GM21717 (cell line): ENCODE measurements at regions not wholly inside any gene's neighbourhood (a gene's known extent, or its start where the extent isn't known, plus 50 kb on each side); places are given as distances from the start of the nearest gene placed in this dataset.

Experiments used
- ATAC-seq: cut with Tn5 transposase; IDR thresholded peaks from one replicate; pipeline ENCODE4 v1.9.1; 2021; ENCODE audit warnings: mild to moderate bottlenecking, moderate library complexity; ENCODE audit not compliant: unreplicated experiment

GRCh38 chr13:74004109-74004508 is 130.1 kb downstream of the KLF12 start:
- ATAC-seq: no peak

- no peak for ATAC-seq
Observed at GRCh38 chr13:74003374-74003773, 130.8 kb downstream of the KLF12 start.

GRCh38 chr13:74000876-74001275 is 133.3 kb downstream of the KLF12 start:
- ATAC-seq: no peak

GRCh38 chr13:73998631-73999030 is 135.6 kb downstream of the KLF12 start:
- peak; percentile 75 for ATAC-seq

- no peak for ATAC-seq
Observed at GRCh38 chr13:73997964-73998363, 136.2 kb downstream of the KLF12 start.

GRCh38 chr13:73996569-73996968 is 137.6 kb downstream of the KLF12 start:
- ATAC-seq: no peak

- ATAC-seq: no peak
Observed at GRCh38 chr13:73995736-73996135, 138.5 kb downstream of the KLF12 start.

GRCh38 chr13:73993661-73994060 is 140.5 kb downstream of the KLF12 start:
- no peak for ATAC-seq

- ATAC-seq: no peak
Observed at GRCh38 chr13:73991884-73992283, 142.3 kb downstream of the KLF12 start.

- ATAC-seq: no peak
Observed at GRCh38 chr13:73991384-73991783, 142.8 kb downstream of the KLF12 start.

GRCh38 chr13:73989244-73989843 is 144.9 kb downstream of the KLF12 start:
- no peak for ATAC-seq

GRCh38 chr13:73988461-73988860 is 145.7 kb downstream of the KLF12 start:
- no peak for ATAC-seq

GRCh38 chr13:73987618-73988017 is 146.6 kb downstream of the KLF12 start:
- no peak for ATAC-seq

GRCh38 chr13:73985783-73986182 is 148.4 kb downstream of the KLF12 start:
- ATAC-seq: no peak

GRCh38 chr13:73984949-73985691 is 149.1 kb downstream of the KLF12 start:
- ATAC-seq: no peak

GRCh38 chr13:73984201-73984600 is 150.0 kb downstream of the KLF12 start:
- no peak for ATAC-seq

- no peak for ATAC-seq
Observed at GRCh38 chr13:73983109-73983508, 151.1 kb downstream of the KLF12 start.

- no peak for ATAC-seq
Observed at GRCh38 chr13:73981595-73981994, 152.6 kb downstream of the KLF12 start.

- ATAC-seq: no peak
Observed at GRCh38 chr13:73975767-73976166, 158.4 kb downstream of the KLF12 start.

- ATAC-seq: no peak
Observed at GRCh38 chr13:73974051-73974450, 160.2 kb downstream of the KLF12 start.

GRCh38 chr13:73973156-73973555 is 161.0 kb downstream of the KLF12 start:
- no peak for ATAC-seq

- ATAC-seq: no peak
Observed at GRCh38 chr13:73972545-73972944, 161.7 kb downstream of the KLF12 start.

- no peak for ATAC-seq
Observed at GRCh38 chr13:73971481-73971880, 162.7 kb downstream of the KLF12 start.
